Lung microvascular endothelial cell (primary cell): ENCODE measurements at regions not wholly inside any gene's neighbourhood (a gene's known extent, or its start where the extent isn't known, plus 50 kb on each side); places are given as distances from the start of the nearest gene placed in this dataset.
A peak's percentile ranks its signal among the peaks of the same experiment; 100 is the strongest.
"Not testable (repeated sequence)": the region's sequence is repeated elsewhere in the genome, so short reads cannot be mapped to it uniquely, and the experiment has no call there.

Experiments used
- DNase-seq, 2 donors: peaks; one replicate each; pipeline versions ENCODE4 v3.0.0 to v3.0.0-alpha.2; 2010; ENCODE audit warnings: low read depth in 2 of 2

GRCh38 chr2:142339261-142339660 lies 208.4 kb upstream of the LRP1B start:
- DNase-seq = no peak

- DNase-seq = no peak
These were observed 201.4 kb upstream of the LRP1B start for GRCh38 chr2:142332196-142332595.

GRCh38 chr2:142330458-142330857 lies 199.6 kb upstream of the LRP1B start:
- no peak for DNase-seq

DNA sequence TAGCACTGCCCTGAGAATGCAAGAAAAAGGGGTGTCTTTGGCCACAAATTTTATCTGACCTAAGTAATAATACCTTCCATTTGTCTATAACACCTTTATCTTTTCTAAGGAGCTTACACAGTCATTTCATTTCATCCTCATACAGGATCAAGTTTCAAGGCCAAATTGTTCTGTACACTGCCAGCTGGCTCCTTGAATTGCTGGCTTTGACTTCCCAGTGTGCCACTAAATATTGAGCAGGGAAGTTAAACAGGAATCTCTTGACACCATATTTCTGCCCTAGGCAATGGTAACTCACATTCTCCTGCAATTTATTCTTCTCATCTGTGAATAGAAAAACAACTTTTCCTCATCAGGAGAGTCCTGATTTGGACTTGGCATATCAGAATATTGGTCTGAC lies 195.1 kb upstream of the LRP1B start:
- DNase-seq = no peak

DNA sequence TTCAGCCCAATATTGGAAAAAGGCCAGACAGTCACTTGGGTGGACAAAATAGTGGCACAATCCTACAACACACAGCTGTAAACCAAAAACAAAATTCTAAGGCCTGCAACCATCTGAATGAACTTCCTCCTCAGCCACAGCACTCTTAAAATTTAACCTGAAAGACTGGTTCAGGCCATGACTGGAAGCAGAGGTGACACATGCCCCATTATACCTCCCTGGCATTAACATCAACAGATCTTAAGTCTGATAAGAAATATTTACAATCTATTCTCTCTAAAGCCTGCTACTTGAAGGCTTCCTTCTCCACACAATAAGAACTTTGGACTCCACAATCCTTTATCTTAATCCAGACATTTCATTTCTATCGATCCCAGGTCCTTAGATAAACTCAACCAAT lies 192.4 kb upstream of the LRP1B start:
- no peak for DNase-seq

- no peak for DNase-seq
These were observed 191.0 kb upstream of the LRP1B start for GRCh38 chr2:142321706-142322280.

DNA sequence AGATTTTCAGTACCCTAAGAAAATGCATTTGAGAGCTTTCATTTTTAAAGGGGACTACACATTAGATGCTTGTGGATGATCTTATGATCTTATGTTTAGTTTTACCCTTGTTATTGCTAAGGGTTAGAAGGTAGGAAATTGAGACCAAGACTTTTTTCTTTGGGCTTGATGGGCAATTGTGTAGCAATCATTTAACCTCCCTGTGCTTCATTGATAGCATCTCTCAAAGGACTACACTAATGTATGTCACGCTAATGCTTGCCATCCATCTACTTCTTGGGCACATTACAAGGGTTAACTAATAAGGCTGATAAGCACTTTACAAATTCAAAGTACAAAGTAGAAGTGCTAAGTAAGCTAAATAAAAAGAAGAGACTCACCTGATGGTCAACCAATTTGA lies 189.3 kb upstream of the LRP1B start:
- no peak for DNase-seq

DNA sequence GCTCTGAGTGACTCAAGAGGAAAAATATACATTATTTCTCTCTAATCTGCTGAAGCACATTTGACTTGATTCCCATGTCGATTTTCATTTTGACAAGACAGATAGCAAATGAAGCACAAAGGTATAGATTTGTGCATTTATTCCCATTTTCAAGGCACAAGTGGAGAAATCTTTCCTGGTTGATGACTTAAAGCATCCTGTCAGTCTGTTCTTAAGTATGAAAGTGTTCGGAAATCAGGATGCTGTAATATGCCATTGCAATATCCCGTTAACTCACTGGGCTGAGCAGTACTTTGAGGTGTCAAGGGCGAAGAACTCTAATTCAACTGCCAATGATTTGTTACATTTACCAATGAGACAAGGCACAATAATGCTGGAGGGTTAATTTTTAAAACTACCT lies 185.2 kb upstream of the LRP1B start:
- DNase-seq = no peak

GRCh38 chr2:142315346-142315745 lies 184.5 kb upstream of the LRP1B start:
- no peak for DNase-seq

DNA sequence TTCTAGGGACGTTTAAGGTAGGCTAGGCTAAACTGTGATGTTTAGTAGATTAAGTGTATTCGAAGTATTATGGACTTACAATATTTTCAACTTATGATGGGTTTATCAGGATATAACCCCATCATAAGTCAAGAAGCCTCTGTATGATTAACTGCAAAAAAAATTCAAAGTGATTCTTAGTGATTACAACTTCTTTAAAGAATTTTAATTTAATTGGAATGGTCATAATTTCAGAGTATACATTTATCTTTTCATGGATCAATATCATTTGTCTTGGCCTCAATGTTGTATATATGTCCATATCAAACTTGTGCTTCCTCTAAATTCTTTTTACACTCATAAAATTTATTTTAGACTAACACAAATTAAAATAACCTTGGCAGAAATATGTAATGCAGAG lies 183.3 kb upstream of the LRP1B start:
- no peak for DNase-seq

DNA sequence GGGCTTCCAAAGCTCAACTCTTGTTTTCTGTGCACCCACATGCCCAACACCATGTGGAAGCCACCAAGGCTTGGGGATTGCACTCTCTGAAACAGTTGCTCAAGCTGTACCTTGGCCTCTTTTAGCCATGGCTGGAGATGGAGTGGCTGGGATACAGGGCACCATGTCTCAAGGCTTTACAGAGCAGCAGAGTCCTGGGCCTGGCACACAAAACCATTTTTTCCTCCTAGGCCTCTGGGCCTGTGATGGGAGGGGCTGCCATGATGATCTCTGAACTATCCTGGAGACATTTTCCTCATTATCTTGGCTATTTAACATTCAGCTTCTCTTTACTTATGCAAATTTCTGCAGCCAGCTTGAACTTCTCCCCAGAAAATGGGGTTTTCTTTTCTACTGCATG lies 179.7 kb upstream of the LRP1B start:
- no peak for DNase-seq

DNA sequence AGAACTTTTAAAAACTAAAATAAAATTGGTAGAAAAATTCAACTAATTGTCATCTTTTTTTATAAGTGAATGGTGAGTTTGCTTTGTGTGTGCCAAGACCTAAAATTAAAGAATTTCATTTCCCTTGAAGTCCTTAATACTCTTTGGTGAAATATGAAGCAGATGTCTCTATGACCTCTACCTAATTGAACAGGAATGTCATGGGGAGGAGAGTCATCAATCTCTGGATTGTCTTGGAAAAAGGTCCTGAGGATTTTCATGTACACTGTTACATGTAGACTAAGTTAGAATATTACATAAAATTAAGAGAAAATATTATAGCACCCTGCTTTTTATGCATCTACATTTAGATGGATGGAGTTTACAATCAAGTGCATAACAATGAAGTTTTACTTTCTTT lies 177.9 kb upstream of the LRP1B start:
- no peak for DNase-seq

GRCh38 chr2:142307616-142308115 lies 176.8 kb upstream of the LRP1B start:
- DNase-seq = no peak

- no peak for DNase-seq
These were observed 176.3 kb upstream of the LRP1B start for GRCh38 chr2:142307086-142307485.

GRCh38 chr2:142306131-142306530 lies 175.3 kb upstream of the LRP1B start:
- no peak for DNase-seq

DNA sequence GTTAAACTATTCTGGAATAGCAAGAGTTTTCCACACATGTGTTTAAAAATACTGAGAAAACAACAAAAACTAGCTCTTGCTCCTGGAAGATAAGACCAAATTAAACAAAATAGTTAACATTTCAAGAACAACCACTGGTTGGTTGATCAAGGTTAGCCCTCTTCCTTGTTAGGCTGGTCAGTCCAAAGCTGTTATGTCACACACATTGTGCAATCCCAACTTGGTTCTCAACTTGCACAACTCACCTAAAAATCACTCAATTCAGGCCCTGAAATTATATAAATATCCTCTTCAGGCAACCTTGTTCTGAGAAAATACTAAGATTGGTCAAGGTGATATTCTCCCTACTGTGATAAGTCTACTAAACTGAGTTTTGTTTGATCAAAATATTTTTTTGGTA lies 169.7 kb upstream of the LRP1B start:
- DNase-seq = no peak

GRCh38 chr2:142299021-142299420 lies 168.2 kb upstream of the LRP1B start:
- DNase-seq = no peak

- DNase-seq = no peak
These were observed 163.4 kb upstream of the LRP1B start for GRCh38 chr2:142294225-142294624.

GRCh38 chr2:142291969-142292368 lies 161.2 kb upstream of the LRP1B start:
- no peak for DNase-seq

- no peak for DNase-seq
These were observed 160.1 kb upstream of the LRP1B start for GRCh38 chr2:142290931-142291330.

DNA sequence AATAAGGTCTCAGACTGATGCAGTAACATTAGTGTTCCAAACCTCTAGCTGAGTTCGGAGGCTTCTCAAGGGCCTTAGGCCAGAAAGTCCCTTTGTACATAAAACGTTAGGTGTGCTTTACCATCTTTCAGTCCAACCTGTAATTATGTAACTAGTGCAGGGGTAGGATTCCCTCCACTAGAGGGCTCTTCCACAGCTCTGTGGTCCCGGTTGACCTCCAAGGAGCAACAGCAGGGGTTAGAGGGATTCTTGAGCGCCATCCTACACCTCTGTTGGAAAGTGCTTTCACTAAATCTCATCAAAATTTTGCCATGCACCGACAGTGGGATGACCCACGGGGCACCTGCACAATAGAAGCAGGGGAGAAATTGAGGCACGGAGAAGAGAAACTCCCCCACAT lies 155.8 kb upstream of the LRP1B start:
- DNase-seq = peak; percentile 0 to 6

DNA sequence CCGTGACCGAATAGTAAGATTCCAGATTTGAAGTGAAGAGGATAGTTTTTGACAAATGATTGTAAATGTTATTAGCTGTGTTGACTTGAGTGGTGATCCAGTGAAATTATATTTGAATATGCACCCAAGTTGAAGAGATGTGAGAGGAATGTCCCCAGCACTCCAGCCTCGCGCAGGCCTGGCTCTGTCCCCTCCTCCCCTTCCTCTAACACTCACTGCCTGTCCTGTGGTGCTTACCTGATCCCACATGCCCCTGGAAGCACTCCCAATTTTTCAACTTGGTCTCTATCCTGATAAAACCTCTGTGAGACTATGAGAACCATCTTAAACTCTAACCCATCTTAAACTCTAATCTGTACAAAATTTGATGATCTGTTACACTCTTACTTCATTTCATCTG lies 154.7 kb upstream of the LRP1B start:
- no peak for DNase-seq

- not testable (repeated sequence) for DNase-seq
These were observed 153.5 kb upstream of the LRP1B start for GRCh38 chr2:142284336-142284735.

GRCh38 chr2:142280831-142281230 lies 150.0 kb upstream of the LRP1B start:
- DNase-seq = no peak
